HG02973 (cell line): ENCODE measurements at regions not wholly inside any gene's neighbourhood (a gene's known extent, or its start where the extent isn't known, plus 50 kb on each side); places are given as distances from the start of the nearest gene placed in this dataset.

ENCODE experiments used
- ATAC-seq: cut with Tn5 transposase; IDR thresholded peaks from one replicate; pipeline ENCODE4 v1.9.1; 2021; ENCODE audit warnings: moderate library complexity; ENCODE audit not compliant: unreplicated experiment

- no peak for ATAC-seq
These were observed 63.7 kb upstream of the NKX2-2 start for GRCh38 chr20:21577551-21577950.

GRCh38 chr20:21575981-21576740 lies 62.3 kb upstream of the NKX2-2 start:
- no peak for ATAC-seq

DNA sequence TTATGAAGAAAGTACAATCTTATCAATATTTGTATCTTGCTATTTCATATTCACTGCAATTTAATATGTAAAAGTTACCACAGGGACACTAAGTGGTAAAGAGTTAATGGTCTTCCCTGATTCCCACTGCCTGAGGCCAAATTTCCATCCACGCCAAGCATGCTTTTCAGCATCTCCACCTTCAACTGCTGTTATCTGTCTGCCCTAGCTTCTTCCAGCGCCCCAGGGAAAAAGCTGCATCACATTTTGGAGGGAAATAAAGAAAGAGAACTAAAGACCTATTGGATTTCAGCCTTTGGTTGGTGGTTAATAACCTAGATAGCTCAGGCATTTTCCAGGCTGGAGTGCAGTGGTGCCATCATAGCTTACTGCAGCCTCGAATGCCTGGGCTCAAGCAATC lies 61.3 kb upstream of the NKX2-2 start:
- no peak for ATAC-seq

GRCh38 chr20:21574443-21574842 lies 60.6 kb upstream of the NKX2-2 start:
- no peak for ATAC-seq

GRCh38 chr20:21573259-21573658 lies 59.4 kb upstream of the NKX2-2 start:
- no peak for ATAC-seq

- no peak for ATAC-seq
These were observed 58.2 kb upstream of the NKX2-2 start for GRCh38 chr20:21571841-21572690.

DNA sequence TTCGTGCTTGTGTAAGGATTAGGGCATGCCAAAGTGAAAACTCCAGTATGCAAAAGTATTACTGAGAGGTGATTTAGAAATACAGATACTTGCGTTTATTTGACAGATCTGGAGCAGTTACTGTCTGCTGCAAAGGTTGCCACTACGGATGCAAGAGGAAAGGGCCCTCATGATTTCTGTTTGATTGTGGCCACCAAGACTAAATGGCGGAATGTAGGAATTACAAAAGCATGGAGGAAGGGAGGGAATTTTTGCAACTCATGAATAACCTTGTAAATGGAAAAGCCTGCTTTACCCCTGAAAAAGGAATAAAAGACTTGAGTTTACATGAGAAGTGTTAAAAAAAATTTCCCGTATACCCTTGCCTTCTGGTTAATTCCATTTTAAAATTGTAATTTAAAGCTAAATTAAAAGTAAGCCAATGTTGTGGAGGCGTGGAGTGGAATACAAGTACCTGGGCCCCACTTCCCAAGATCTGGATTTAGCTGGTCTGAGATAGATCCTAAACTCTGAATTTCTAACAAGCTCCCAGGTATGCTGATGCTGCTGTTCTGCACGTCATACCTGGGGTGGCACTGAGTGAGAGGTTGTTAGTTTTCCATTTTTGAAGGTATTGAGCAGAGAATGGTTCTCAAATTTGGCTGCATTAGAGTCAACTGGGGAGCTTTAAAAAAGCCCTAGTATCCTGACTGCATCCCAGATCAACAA lies 56.6 kb upstream of the NKX2-2 start:
- ATAC-seq = no peak

DNA sequence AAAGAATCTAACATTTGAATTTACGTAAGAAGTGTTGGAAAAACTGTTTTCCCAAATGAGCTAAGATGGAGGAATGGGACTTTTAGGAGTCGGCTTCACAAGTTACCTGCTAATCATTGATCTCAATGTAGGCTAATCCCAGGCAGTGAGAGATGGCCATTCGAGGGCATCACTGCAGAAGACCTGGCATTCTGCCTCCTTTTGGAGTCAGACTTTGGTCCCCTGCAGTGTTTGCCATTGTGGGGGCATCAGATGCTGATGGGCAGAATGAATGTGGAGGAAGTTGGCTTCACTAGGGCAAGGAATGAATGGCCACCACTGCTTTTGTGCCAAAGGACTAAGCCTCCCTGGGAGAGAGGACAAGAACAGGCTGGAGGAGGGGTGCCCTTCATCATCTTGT lies 55.7 kb upstream of the NKX2-2 start:
- no peak for ATAC-seq

DNA sequence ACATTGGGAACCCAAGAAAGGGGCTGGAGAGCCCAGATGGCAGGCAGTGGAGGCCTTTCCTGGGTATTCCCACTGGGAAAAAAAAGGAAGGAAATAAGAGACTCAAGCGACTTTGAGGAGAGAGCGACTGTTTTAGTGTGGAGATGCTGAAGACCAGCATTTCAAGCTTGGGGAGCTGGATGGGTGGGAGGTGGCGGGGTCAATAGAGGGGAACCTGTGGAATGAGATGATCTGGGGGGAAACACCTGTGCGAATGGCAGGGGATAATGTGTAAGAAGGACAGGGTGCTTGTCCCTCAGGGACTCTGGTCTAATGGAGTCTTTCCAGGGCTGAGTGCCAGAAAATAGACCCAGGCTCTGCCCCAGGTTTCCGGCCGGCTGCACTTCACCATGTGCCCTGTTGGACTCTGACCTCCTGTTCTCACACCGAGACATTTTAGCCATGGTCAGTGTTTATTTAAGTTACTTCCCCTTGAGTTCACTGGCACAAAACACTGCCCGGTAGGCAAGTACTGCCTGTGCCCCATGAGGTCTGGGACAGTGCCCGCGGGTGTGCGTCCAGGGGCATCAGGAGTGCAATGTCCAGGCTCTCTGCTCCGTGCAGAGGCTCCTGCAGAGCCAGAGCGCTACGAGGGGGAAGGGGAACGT lies 50.4 kb upstream of the NKX2-2 start:
- no peak for ATAC-seq
